ENCODE measurements at regions not wholly inside any gene's neighbourhood (a gene's known extent, or its start where the extent isn't known, plus 50 kb on each side); places are given as distances from the start of the nearest gene placed in this dataset.

- intact Hi-C loops (cut with micrococcal nuclease) (no loop called here), dilution Hi-C loops (cut with MboI; ENCODE audit: extremely low pct_ligation_motif_present, low sequenced_read_pairs) (no loop called here)
- CTCF ChIA-PET = interaction anchor here (1.1 kb wide), 1 partner anchor 20 kb away, joined by 3 read pairs; no protein-coding TSS in a partner anchor
These were observed 297.8 kb downstream of the KLF6 start for GRCh38 chr10:3487228-3487627.

More at GRCh38 chr10:3487228-3487627, 297.8 kb downstream of the KLF6 start:
- Histone ChIP-seq H3K27ac (ENCODE audit: insufficient read depth, low read depth, low read length) (no peak overlapping the region), H3K36me3 (ENCODE audit: control insufficient read depth in 2 of 2, extremely low read depth in 1 of 2, insufficient read depth in 2 of 2, low read length in 2 of 2) (no peaks in the 10 kb centered on the region), H3K27me3 (ENCODE audit: control insufficient read depth in 2 of 2, insufficient read depth in 2 of 2, low read length in 2 of 2) (peaks cover 2% of the 10 kb centered on the region in 2 experiments), H3K9me3 (replicated peaks; ENCODE audit: control insufficient read depth, insufficient read depth, low read length) (no peaks in the 10 kb centered on the region), H3K9me1 (replicated peaks; ENCODE audit: control insufficient read depth, extremely low read depth, insufficient read depth, low read length) (no peaks in the 10 kb centered on the region), H4K20me1 (replicated peaks; ENCODE audit: control insufficient read depth, extremely low read depth, insufficient read depth, low read length) (no peaks in the 10 kb centered on the region), H3K4me3 (replicated peaks in 1 of 3; ENCODE audit: insufficient read depth in 1 of 3, low read depth in 1 of 3, low read length in 3 of 3) (no peak overlapping the region), H3K9ac (replicated peaks; ENCODE audit: extremely low read depth, insufficient read depth, low read length) (no peak overlapping the region), H3K79me2 (ENCODE audit: control insufficient read depth, insufficient read depth, low read length) (no peaks in the 10 kb centered on the region), H2AFZ (ENCODE audit: low read depth, low read length) (no peak overlapping the region), H3K4me2 (ENCODE audit: insufficient read depth, low read length) (no peak overlapping the region), H3K4me1 (ENCODE audit: control insufficient read depth, extremely low read depth, insufficient read depth, low read length) (peaks cover 5% of the 10 kb centered on the region)
- FAIRE-seq (no peak), DNase-seq (ENCODE audit: low read depth, low spot score) (no peak)
- TF ChIP-seq CTCF (IDR thresholded peaks at IDR 0.05; ENCODE audit: extremely low read depth in 1 of 2, insufficient read depth in 1 of 2, low read depth in 1 of 2, low read length in 2 of 2) (no peak), MYC (IDR thresholded peaks at IDR 0.05; ENCODE audit: low read depth, low read length) (no peak), GATA2 (IDR thresholded peaks at IDR 0.05; ENCODE audit: insufficient read depth, insufficient read length, low read depth, low read length) (no peak)
- BruUV-seq (replicated peaks) = no TSS peak
- POLR2A ChIA-PET = no interaction called here
